ENCODE measurements at regions not wholly inside any gene's neighbourhood (a gene's known extent, or its start where the extent isn't known, plus 50 kb on each side); places are given as distances from the start of the nearest gene placed in this dataset.

DNA sequence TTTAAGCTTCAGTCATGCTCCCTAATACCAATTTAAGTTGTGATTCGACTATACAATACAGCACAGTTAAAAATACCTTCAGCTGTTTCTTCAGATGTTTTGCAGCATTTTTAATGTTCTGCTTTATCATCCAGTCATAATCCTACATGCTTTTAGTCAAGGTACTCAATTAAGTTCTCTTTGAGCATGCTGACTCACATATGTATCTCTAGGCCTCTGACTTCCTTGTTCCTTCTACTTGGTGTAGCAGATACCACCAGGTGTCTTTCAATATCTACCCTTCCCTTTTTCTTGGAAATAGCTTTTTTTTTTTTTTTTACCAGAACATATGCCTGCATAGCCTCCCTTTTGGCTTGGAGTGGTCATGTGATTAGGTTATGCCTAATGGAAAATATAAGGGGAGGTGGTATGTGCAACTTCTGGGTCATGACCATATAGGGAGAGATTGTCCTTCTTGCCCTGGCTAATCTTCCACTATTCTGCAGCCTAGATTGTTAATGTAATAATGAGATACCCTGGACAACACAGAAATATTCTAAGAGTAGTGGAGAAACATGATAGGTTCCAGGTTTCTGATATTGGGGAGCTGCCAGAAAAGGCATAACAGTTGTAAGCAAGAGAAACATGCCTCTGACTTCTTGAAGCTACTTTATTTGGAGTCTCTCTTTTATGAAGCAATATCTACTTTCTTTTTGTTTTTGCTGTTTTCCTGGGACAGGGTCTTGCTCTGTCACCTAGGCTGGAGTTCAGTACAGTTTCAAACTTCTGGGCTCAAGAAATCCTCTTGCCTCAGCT lies 737.2 kb upstream of the SLIT2 start:
- no peaks in the 10 kb centered on the region for H3K9me3 Mint-ChIP-seq
- no peak overlapping the region for H3K4me3 Mint-ChIP-seq
- TF ChIP-seq, protein P1, sequence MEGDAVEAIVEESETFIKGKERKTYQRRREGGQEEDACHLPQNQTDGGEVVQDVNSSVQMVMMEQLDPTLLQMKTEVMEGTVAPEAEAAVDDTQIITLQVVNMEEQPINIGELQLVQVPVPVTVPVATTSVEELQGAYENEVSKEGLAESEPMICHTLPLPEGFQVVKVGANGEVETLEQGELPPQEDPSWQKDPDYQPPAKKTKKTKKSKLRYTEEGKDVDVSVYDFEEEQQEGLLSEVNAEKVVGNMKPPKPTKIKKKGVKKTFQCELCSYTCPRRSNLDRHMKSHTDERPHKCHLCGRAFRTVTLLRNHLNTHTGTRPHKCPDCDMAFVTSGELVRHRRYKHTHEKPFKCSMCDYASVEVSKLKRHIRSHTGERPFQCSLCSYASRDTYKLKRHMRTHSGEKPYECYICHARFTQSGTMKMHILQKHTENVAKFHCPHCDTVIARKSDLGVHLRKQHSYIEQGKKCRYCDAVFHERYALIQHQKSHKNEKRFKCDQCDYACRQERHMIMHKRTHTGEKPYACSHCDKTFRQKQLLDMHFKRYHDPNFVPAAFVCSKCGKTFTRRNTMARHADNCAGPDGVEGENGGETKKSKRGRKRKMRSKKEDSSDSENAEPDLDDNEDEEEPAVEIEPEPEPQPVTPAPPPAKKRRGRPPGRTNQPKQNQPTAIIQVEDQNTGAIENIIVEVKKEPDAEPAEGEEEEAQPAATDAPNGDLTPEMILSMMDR (IDR thresholded peaks at IDR 0.05), result no peak
- H3K27me3 Mint-ChIP-seq (ENCODE audit: insufficient read depth), result no peaks in the 10 kb centered on the region; the same call in 1 of the 2 replicates
- no peak for DNase-seq
- H3K4me1 Mint-ChIP-seq (ENCODE audit: low read depth), result 0 out of 2 replicates have a peak, but pooled peaks cover 8% of the 10 kb centered on the region
- H3K36me3 Mint-ChIP-seq (ENCODE audit: low read depth), result no peaks in the 10 kb centered on the region
- H3K27ac Mint-ChIP-seq, result no peak overlapping the region

DNA sequence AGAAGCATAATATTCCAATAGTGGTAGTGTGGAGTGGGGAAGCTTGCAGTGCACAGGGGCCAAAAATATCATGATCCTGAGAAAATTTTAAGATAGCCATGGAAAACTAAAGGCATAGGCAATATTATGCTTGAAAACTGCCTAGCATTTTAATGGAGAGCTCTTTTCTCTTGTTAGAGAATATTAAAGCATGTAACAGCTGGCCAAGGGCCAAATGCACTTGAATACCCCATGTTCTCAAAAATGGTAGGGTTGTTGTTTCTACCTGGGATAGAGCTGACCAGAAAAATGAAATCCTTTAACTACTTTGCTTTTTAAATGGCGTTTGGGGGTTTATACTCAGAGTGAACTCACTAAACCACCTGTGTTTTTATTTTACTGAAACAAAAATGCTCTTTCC lies 739.6 kb upstream of the SLIT2 start:
- TF ChIP-seq, protein P1 (IDR thresholded peaks at IDR 0.05), result no peak
- Mint-ChIP-seq H3K27me3 (ENCODE audit: insufficient read depth) (peaks cover 2% of the 10 kb centered on the region; the same call in 1 of the 2 replicates), H3K9me3 (no peaks in the 10 kb centered on the region), H3K4me3 (no peak overlapping the region), H3K27ac (no peak overlapping the region), H3K36me3 (ENCODE audit: low read depth) (no peaks in the 10 kb centered on the region), H3K4me1 (ENCODE audit: low read depth) (peaks cover 15% of the 10 kb centered on the region)
- DNase-seq, result no peak

DNA sequence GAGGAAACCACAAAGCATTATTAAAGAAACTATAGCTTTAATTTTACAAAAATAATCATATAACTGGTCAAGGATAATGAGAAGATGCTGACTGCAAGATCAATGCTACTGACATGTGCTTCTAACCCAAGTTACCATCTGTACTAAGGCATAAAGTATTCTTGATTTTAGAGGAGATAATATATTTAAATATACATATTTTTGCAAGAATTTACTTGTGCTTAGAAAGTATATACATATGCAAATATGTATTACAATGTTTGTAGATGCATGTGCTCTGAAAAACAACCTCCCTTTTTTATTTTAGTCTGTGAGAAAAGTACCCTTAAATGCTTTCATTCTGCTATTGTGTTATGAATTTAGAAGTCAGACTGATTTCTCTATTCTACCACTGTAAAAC lies 740.7 kb upstream of the SLIT2 start:
- Mint-ChIP-seq H3K27ac (no peak overlapping the region), H3K36me3 (ENCODE audit: low read depth) (no peaks in the 10 kb centered on the region), H3K4me3 (no peak overlapping the region), H3K9me3 (no peaks in the 10 kb centered on the region), H3K4me1 (ENCODE audit: low read depth) (peaks cover 15% of the 10 kb centered on the region), H3K27me3 (ENCODE audit: insufficient read depth) (peaks cover 2% of the 10 kb centered on the region; the same call in 1 of the 2 replicates)
- TF ChIP-seq, protein P1 (IDR thresholded peaks at IDR 0.05), result no peak
- no peak for DNase-seq

DNA sequence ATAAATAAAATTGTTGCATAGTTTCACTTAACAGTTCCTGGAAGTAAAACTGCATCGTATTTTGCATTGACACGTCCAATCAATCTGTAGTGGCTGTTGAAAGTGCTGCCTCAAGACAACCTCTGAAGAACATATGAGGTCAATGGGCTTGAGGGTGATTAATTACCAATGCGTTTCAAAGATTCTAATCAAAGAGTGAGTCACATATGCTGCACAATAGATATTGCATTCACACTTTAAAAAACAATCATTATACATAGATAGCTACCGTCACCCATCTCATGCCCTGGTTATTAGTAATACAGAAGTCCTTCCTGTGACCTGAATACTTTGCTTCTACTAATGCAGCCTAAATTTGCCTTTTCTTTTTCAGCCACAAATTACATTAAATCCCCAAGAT lies 743.3 kb upstream of the SLIT2 start:
- TF ChIP-seq, protein P1 (IDR thresholded peaks at IDR 0.05), result no peak
- peaks cover 11% of the 10 kb centered on the region for H3K4me1 Mint-ChIP-seq (ENCODE audit: low read depth)
- H3K27ac Mint-ChIP-seq, result no peak overlapping the region
- no peaks in the 10 kb centered on the region for H3K9me3 Mint-ChIP-seq
- no peak for DNase-seq
- no peaks in the 10 kb centered on the region for H3K36me3 Mint-ChIP-seq (ENCODE audit: low read depth)
- peaks cover 2% of the 10 kb centered on the region; the same call in 1 of the 2 replicates for H3K27me3 Mint-ChIP-seq (ENCODE audit: insufficient read depth)
- H3K4me3 Mint-ChIP-seq, result no peak overlapping the region

DNA sequence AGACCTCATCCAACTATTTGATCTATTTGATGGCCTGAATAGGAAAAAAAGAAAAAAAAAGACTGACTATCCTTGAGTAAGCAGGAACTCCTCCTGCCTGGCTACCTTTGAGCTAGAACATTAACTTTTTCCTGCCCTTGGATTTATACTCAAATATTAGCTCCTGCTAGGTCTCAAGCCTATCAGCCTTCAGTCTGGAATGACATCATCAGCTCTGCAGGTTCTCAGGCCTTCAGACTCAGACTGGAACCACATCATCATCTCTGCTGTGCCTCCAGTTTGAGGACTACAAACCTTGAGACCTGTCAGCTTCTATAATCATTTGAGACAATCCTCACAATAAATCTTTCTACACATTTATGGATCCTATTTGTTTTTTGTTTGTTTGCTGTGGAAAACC lies 754.0 kb upstream of the SLIT2 start:
- peaks cover 38% of the 10 kb centered on the region for H3K4me1 Mint-ChIP-seq (ENCODE audit: low read depth)
- no peaks in the 10 kb centered on the region for H3K27me3 Mint-ChIP-seq (ENCODE audit: insufficient read depth)
- DNase-seq, result no peak
- no peak overlapping the region for H3K27ac Mint-ChIP-seq
- TF ChIP-seq, protein P1 (IDR thresholded peaks at IDR 0.05), result no peak
- H3K4me3 Mint-ChIP-seq, result no peak overlapping the region
- no peaks in the 10 kb centered on the region for H3K36me3 Mint-ChIP-seq (ENCODE audit: low read depth)
- H3K9me3 Mint-ChIP-seq, result no peaks in the 10 kb centered on the region
